DOHH2 (cell line): ENCODE measurements at regions not wholly inside any gene's neighbourhood (a gene's known extent, or its start where the extent isn't known, plus 50 kb on each side); places are given as distances from the start of the nearest gene placed in this dataset.

Experiments
- H3F3A ChIP-seq: fragments of 200-600 bp; sonication (generic), shearing (Covaris generic); 2 replicates; pipeline ENCODE4 v1.6.0; 2016; ENCODE audit warnings: antibody characterized with exemption, mild to moderate bottlenecking; ENCODE audit not compliant: control insufficient read depth, insufficient read depth
- H3K27ac ChIP-seq: fragments of 200-600 bp; sonication (generic); 2 replicates; pipeline ENCODE4 v1.5.1; 2014; ENCODE audit warnings: low read depth, mild to moderate bottlenecking, low read length, moderate library complexity
- H3K27me3 ChIP-seq: fragments of 200-600 bp; sonication (generic); 2 replicates; pipeline ENCODE4 v1.6.1; 2014; ENCODE audit warnings: mild to moderate bottlenecking, low read length, mixed read lengths; ENCODE audit not compliant: control insufficient read depth
- H3K36me3 ChIP-seq: fragments of 200-600 bp; sonication (generic); 2 replicates; pipeline ENCODE4 v1.6.1; 2014; ENCODE audit warnings: mild to moderate bottlenecking, low read length, moderate library complexity, mixed read lengths; ENCODE audit not compliant: control insufficient read depth
- H3K4me1 ChIP-seq: fragments of 200-600 bp; sonication (generic); 2 replicates; pipeline ENCODE4 v1.6.1; 2014; ENCODE audit warnings: mild to moderate bottlenecking, low read length, mixed read lengths; ENCODE audit not compliant: control insufficient read depth
- H3K4me2 ChIP-seq: fragments of 200-600 bp; sonication (generic); 2 replicates; pipeline ENCODE4 v1.6.0; 2014; ENCODE audit warnings: mild to moderate bottlenecking, low read length, moderate library complexity
- H3K4me3 ChIP-seq: fragments of 200-600 bp; sonication (generic); 2 replicates; pipeline ENCODE4 v1.5.1; 2014; ENCODE audit warnings: mild to moderate bottlenecking, low read length, mixed read lengths
- H3K79me2 ChIP-seq: fragments of 200-600 bp; sonication (generic); 2 replicates; pipeline ENCODE4 v1.6.1; 2014; ENCODE audit warnings: mild to moderate bottlenecking, low read length, mixed read lengths; ENCODE audit not compliant: control insufficient read depth
- H3K9me2 ChIP-seq: fragments of 200-600 bp; sonication (generic); replicated peaks from 2 replicates; pipeline ENCODE4 v1.6.1; 2014; ENCODE audit warnings: mild to moderate bottlenecking, low read length, mixed read lengths; ENCODE audit not compliant: control insufficient read depth
- H3K9me3 ChIP-seq: fragments of 200-600 bp; sonication (generic); 2 replicates; pipeline ENCODE4 v1.6.1; 2014; ENCODE audit warnings: antibody characterized with exemption, low read length, mixed read lengths; ENCODE audit not compliant: control insufficient read depth, insufficient read depth
- H4K20me1 ChIP-seq: fragments of 200-600 bp; sonication (generic); 2 replicates; pipeline ENCODE4 v1.6.0; 2014; ENCODE audit warnings: low read depth, mild to moderate bottlenecking, antibody characterized with exemption, low read length, moderate library complexity; ENCODE audit not compliant: control insufficient read depth, insufficient read depth
- EZH2phosphoT487 ChIP-seq: fragments of 200-600 bp; sonication (generic); IDR thresholded peaks from 2 replicates; pipeline ENCODE4 v1.6.1; 2017; ENCODE audit warnings: borderline replicate concordance, mild to moderate bottlenecking, antibody characterized with exemption, low read length, moderate library complexity, mixed read lengths
- TF ChIP-seq, protein P1 (sequence below): fragments of 200-600 bp; sonication (generic); IDR thresholded peaks from one replicate; pipeline ENCODE4 v1.5.1; 2014; ENCODE audit warnings: antibody characterized with exemption, mild to moderate bottlenecking, low read depth, low read length; ENCODE audit not compliant: poor library complexity, severe bottlenecking

DNA sequence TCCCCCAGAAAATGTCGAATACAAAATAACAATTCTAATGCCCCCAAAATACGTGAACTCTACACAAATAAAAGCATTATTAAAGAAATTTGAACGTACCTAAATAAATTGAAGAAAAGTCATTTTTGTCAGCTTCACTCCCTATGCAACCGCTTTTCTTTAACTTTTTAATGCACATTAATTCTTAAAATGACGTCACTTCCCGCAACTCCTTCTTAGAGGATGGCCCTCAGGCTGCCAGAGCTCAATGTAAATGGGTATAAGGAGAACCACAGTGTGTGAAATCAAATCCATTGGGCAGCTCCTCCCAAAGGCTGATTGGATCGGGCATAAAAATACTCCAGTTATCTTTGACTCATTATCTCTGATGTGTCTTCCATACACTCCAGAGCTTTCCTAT is 736.9 kb downstream of the GBE1 start:
- H4K20me1 ChIP-seq: no peaks in the 10 kb centered on the region
- no peak overlapping the region for H3K4me2 ChIP-seq
- H3K9me2 ChIP-seq: no peaks in the 10 kb centered on the region
- TF ChIP-seq, protein P1, sequence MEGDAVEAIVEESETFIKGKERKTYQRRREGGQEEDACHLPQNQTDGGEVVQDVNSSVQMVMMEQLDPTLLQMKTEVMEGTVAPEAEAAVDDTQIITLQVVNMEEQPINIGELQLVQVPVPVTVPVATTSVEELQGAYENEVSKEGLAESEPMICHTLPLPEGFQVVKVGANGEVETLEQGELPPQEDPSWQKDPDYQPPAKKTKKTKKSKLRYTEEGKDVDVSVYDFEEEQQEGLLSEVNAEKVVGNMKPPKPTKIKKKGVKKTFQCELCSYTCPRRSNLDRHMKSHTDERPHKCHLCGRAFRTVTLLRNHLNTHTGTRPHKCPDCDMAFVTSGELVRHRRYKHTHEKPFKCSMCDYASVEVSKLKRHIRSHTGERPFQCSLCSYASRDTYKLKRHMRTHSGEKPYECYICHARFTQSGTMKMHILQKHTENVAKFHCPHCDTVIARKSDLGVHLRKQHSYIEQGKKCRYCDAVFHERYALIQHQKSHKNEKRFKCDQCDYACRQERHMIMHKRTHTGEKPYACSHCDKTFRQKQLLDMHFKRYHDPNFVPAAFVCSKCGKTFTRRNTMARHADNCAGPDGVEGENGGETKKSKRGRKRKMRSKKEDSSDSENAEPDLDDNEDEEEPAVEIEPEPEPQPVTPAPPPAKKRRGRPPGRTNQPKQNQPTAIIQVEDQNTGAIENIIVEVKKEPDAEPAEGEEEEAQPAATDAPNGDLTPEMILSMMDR: no peak
- no peak for TF ChIP-seq EZH2phosphoT487
- H3K27me3 ChIP-seq: no peaks in the 10 kb centered on the region
- H3F3A ChIP-seq: no peaks in the 10 kb centered on the region
- no peaks in the 10 kb centered on the region for H3K36me3 ChIP-seq
- no peaks in the 10 kb centered on the region for H3K79me2 ChIP-seq
- no peak overlapping the region for H3K4me3 ChIP-seq
- H3K27ac ChIP-seq: no peak overlapping the region
- no peaks in the 10 kb centered on the region for H3K4me1 ChIP-seq
- H3K9me3 ChIP-seq: no peaks in the 10 kb centered on the region

DNA sequence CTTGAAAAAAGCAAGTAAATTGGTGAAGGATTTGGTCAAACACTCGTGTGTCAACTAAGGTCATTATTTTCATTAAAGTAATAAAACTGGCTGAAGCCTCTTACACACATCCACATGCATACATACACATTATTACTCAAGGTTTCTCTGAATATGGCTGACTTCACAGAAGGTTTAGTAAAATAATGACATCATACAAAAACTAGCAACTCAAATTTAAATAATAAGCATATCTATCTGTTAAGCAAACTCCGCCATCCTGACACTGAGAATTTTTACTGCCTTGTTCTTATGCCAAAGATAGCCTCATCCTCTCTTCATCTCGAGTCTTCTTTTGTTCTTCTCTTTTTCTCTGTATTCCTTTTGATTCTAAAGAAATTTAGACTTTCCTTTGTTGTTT is 739.1 kb downstream of the GBE1 start:
- Histone ChIP-seq H3F3A (no peaks in the 10 kb centered on the region), H3K4me3 (no peak overlapping the region), H3K27ac (no peak overlapping the region), H3K36me3 (no peaks in the 10 kb centered on the region), H3K4me2 (no peak overlapping the region), H3K27me3 (no peaks in the 10 kb centered on the region), H4K20me1 (no peaks in the 10 kb centered on the region), H3K9me2 (no peaks in the 10 kb centered on the region), H3K79me2 (no peaks in the 10 kb centered on the region), H3K4me1 (no peaks in the 10 kb centered on the region), H3K9me3 (no peaks in the 10 kb centered on the region)
- TF ChIP-seq, protein P1: no peak
- no peak for TF ChIP-seq EZH2phosphoT487

- Histone ChIP-seq H3F3A (no peaks in the 10 kb centered on the region), H3K36me3 (no peaks in the 10 kb centered on the region), H3K9me2 (no peaks in the 10 kb centered on the region), H3K79me2 (no peaks in the 10 kb centered on the region), H3K4me2 (no peak overlapping the region), H3K4me1 (no peaks in the 10 kb centered on the region), H3K4me3 (no peak overlapping the region), H3K27me3 (no peaks in the 10 kb centered on the region), H3K27ac (no peak overlapping the region), H4K20me1 (no peaks in the 10 kb centered on the region), H3K9me3 (no peaks in the 10 kb centered on the region)
- TF ChIP-seq, protein P1: no peak
- no peak for TF ChIP-seq EZH2phosphoT487
Measured at GRCh38 chr3:81013360-81013759, 748.1 kb downstream of the GBE1 start.

DNA sequence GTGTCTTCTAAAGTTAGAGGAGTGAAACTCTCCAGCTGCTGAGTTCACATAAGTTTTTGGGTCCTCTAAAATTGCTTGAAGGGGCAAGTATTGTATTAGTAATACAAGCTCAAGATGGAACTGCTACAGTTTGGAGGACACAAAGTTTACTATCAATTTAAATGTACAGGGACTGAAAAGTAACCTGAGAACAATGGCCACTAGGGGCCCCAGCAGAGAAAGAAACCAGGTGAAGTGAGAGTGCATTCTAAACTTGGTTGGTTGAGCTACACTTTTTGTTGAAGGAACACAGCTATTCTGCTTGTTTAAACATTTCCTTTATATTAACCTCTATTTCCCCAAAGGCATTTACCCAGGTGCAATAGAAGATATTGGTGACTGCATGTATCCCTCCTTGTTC is 755.5 kb downstream of the GBE1 start:
- H4K20me1 ChIP-seq: no peaks in the 10 kb centered on the region
- no peak overlapping the region for H3K4me2 ChIP-seq
- H3K4me1 ChIP-seq: no peaks in the 10 kb centered on the region
- H3K27ac ChIP-seq: no peak overlapping the region
- no peaks in the 10 kb centered on the region for H3K9me2 ChIP-seq
- no peaks in the 10 kb centered on the region for H3K27me3 ChIP-seq
- no peak overlapping the region for H3K4me3 ChIP-seq
- no peaks in the 10 kb centered on the region for H3K79me2 ChIP-seq
- no peaks in the 10 kb centered on the region for H3K36me3 ChIP-seq
- no peaks in the 10 kb centered on the region for H3F3A ChIP-seq
- TF ChIP-seq, protein P1: peak; percentile 33
- no peak for TF ChIP-seq EZH2phosphoT487
- H3K9me3 ChIP-seq: no peaks in the 10 kb centered on the region
